ENCODE measurements at regions not wholly inside any gene's neighbourhood (a gene's known extent, or its start where the extent isn't known, plus 50 kb on each side); places are given as distances from the start of the nearest gene placed in this dataset.
"Not testable (repeated sequence)": the region's sequence is repeated elsewhere in the genome, so short reads cannot be mapped to it uniquely, and the experiment has no call there.

DNA sequence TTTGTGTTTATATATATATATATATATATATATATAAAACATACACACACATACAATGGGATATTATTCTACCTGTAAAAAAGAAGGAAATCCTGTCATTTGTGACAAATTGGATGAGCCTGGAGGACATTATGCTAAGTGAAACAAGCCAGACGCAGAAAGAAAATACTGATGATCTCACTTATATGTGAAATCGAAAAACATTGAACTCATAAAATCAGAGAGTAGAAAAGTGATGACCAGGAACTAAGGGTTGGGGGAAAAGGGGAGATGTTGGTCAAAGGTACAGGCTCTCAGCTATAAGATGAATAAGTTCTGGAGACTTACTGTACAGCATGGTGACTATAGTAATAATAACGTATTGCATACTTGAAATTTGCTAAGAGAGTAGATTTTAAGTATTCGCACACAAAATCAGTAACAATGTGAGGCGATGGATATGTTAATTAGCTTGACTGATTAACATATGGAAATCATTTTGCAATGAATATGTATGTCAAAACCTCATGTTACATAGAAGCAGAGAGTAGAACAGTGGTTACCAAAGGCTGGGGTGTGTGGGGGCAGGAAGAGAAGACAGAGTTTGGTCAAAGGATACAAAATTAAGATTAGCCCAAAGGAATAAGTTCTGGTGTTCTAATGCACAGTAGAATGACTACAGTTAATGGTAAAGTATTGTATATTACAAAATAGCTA, 92.3 kb upstream of the PHACTR1 start:
- Histone ChIP-seq H3K4me2 (ENCODE audit: low read length) (no peak overlapping the region), H3K36me3 (ENCODE audit: insufficient read depth, low read length) (no peaks in the 10 kb centered on the region), H3K9me3 (ENCODE audit: insufficient read depth, low read depth, low read length) (no peaks in the 10 kb centered on the region), H3K4me3 (ENCODE audit: insufficient read depth, low read depth, low read length) (no peak overlapping the region), H3K27me3 (ENCODE audit: insufficient read depth, low read length) (no peaks in the 10 kb centered on the region), H3K9ac (ENCODE audit: low read length) (no peak overlapping the region), H4K20me1 (ENCODE audit: insufficient read depth, low read length) (no peaks in the 10 kb centered on the region), H3K27ac (ENCODE audit: low read depth, low read length) (no peak overlapping the region), H2AFZ (ENCODE audit: low read depth, low read length) (no peak overlapping the region), H3K4me1 (ENCODE audit: insufficient read depth, low read length) (no peaks in the 10 kb centered on the region), H3K79me2 (ENCODE audit: insufficient read depth, low read length) (no peaks in the 10 kb centered on the region)
- Mint-ChIP-seq H3K9me3 (ENCODE audit: unreplicated experiment) (no peaks in the 10 kb centered on the region), H3K4me1 (ENCODE audit: low read depth, unreplicated experiment) (no peaks in the 10 kb centered on the region), H3K36me3 (ENCODE audit: low read depth, unreplicated experiment) (no peaks in the 10 kb centered on the region), H3K4me3 (ENCODE audit: unreplicated experiment) (no peak overlapping the region), H3K27ac (ENCODE audit: unreplicated experiment) (no peak overlapping the region), H3K27me3 (ENCODE audit: low read depth, unreplicated experiment) (peaks cover 2% of the 10 kb centered on the region)
- TF ChIP-seq, protein P1, sequence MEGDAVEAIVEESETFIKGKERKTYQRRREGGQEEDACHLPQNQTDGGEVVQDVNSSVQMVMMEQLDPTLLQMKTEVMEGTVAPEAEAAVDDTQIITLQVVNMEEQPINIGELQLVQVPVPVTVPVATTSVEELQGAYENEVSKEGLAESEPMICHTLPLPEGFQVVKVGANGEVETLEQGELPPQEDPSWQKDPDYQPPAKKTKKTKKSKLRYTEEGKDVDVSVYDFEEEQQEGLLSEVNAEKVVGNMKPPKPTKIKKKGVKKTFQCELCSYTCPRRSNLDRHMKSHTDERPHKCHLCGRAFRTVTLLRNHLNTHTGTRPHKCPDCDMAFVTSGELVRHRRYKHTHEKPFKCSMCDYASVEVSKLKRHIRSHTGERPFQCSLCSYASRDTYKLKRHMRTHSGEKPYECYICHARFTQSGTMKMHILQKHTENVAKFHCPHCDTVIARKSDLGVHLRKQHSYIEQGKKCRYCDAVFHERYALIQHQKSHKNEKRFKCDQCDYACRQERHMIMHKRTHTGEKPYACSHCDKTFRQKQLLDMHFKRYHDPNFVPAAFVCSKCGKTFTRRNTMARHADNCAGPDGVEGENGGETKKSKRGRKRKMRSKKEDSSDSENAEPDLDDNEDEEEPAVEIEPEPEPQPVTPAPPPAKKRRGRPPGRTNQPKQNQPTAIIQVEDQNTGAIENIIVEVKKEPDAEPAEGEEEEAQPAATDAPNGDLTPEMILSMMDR (IDR thresholded peaks at IDR 0.05; ENCODE audit: insufficient read depth, low read depth, low read length), result no peak
- no peak for TF ChIP-seq EZH2 (IDR thresholded peaks at IDR 0.05; ENCODE audit: insufficient read depth, low read length)
- DNase-seq (ENCODE audit: low read depth) (no peak), FAIRE-seq (no peak)

DNA sequence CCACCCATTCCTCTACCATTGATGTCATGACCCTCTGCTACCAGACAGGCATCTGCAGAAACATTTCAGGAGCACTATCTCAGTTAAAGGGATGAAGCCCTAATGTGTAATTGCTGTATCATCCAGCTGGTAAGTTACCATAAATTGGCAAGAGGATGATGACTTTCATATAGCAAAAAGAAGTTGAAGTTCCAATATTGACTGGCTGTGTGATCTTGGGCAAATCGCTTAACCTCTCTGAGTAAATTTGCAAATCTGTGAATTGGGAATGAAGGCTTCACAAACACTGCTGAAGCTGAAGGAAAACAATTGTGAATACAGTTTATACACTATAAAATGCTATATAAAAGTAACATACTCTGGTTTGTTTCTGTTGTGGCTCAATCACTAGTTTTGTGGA, 89.5 kb upstream of the PHACTR1 start:
- Mint-ChIP-seq H3K27ac (ENCODE audit: unreplicated experiment) (no peak overlapping the region), H3K27me3 (ENCODE audit: low read depth, unreplicated experiment) (peaks cover 2% of the 10 kb centered on the region), H3K36me3 (ENCODE audit: low read depth, unreplicated experiment) (no peaks in the 10 kb centered on the region), H3K4me1 (ENCODE audit: low read depth, unreplicated experiment) (no peaks in the 10 kb centered on the region), H3K4me3 (ENCODE audit: unreplicated experiment) (no peak overlapping the region), H3K9me3 (ENCODE audit: unreplicated experiment) (no peaks in the 10 kb centered on the region)
- H4K20me1 ChIP-seq (ENCODE audit: insufficient read depth, low read length), result no peaks in the 10 kb centered on the region
- no peaks in the 10 kb centered on the region for H3K27me3 ChIP-seq (ENCODE audit: insufficient read depth, low read length)
- no peak overlapping the region for H3K9ac ChIP-seq (ENCODE audit: low read length)
- no peaks in the 10 kb centered on the region for H3K36me3 ChIP-seq (ENCODE audit: insufficient read depth, low read length)
- H3K27ac ChIP-seq (ENCODE audit: low read depth, low read length), result no peak overlapping the region
- H3K4me1 ChIP-seq (ENCODE audit: insufficient read depth, low read length), result no peaks in the 10 kb centered on the region
- H2AFZ ChIP-seq (ENCODE audit: low read depth, low read length), result no peak overlapping the region
- TF ChIP-seq, protein P1 (IDR thresholded peaks at IDR 0.05; ENCODE audit: insufficient read depth, low read depth, low read length), result no peak
- no peak for TF ChIP-seq EZH2 (IDR thresholded peaks at IDR 0.05; ENCODE audit: insufficient read depth, low read length)
- FAIRE-seq (no peak), DNase-seq (ENCODE audit: low read depth) (no peak)
- no peaks in the 10 kb centered on the region for H3K9me3 ChIP-seq (ENCODE audit: insufficient read depth, low read depth, low read length)
- H3K79me2 ChIP-seq (ENCODE audit: insufficient read depth, low read length), result no peaks in the 10 kb centered on the region
- H3K4me2 ChIP-seq (ENCODE audit: low read length), result no peak overlapping the region
- no peak overlapping the region for H3K4me3 ChIP-seq (ENCODE audit: insufficient read depth, low read depth, low read length)

DNA sequence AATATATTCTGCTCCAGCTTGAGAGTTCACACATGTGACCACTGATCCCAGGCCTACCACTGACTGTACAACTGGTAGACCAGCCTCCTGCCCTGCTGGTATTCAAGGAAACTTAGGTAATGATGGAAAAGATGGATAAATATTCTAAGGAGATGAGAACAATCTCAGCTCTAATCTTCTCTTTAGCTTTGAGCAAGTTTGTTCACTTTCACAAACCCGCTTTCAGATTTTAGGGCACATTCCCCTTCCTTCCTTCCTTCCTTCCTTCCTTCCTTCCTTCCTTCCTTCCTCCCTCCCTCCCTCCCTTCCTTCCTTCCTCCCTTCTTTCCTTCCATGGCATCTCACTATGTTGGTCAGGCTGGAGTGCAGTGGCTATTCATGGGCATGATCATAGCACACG, 88.2 kb upstream of the PHACTR1 start:
- H3K4me2 ChIP-seq (ENCODE audit: low read length), result no peak overlapping the region
- DNase-seq (ENCODE audit: low read depth), result no peak
- no peak overlapping the region for H2AFZ ChIP-seq (ENCODE audit: low read depth, low read length)
- H3K4me3 ChIP-seq (ENCODE audit: insufficient read depth, low read depth, low read length), result no peak overlapping the region
- H3K36me3 ChIP-seq (ENCODE audit: insufficient read depth, low read length), result no peaks in the 10 kb centered on the region
- no peak overlapping the region for H3K9ac ChIP-seq (ENCODE audit: low read length)
- H3K27ac ChIP-seq (ENCODE audit: low read depth, low read length), result no peak overlapping the region
- no peaks in the 10 kb centered on the region for H4K20me1 ChIP-seq (ENCODE audit: insufficient read depth, low read length)
- no peak for FAIRE-seq
- Mint-ChIP-seq H3K4me1 (ENCODE audit: low read depth, unreplicated experiment) (no peaks in the 10 kb centered on the region), H3K27ac (ENCODE audit: unreplicated experiment) (no peak overlapping the region), H3K27me3 (ENCODE audit: low read depth, unreplicated experiment) (no peaks in the 10 kb centered on the region), H3K4me3 (ENCODE audit: unreplicated experiment) (no peak overlapping the region), H3K36me3 (ENCODE audit: low read depth, unreplicated experiment) (no peaks in the 10 kb centered on the region), H3K9me3 (ENCODE audit: unreplicated experiment) (no peaks in the 10 kb centered on the region)
- TF ChIP-seq, protein P1 (IDR thresholded peaks at IDR 0.05; ENCODE audit: insufficient read depth, low read depth, low read length), result no peak
- no peak for TF ChIP-seq EZH2 (IDR thresholded peaks at IDR 0.05; ENCODE audit: insufficient read depth, low read length)
- no peaks in the 10 kb centered on the region for H3K27me3 ChIP-seq (ENCODE audit: insufficient read depth, low read length)
- H3K9me3 ChIP-seq (ENCODE audit: insufficient read depth, low read depth, low read length), result no peaks in the 10 kb centered on the region
- no peaks in the 10 kb centered on the region for H3K79me2 ChIP-seq (ENCODE audit: insufficient read depth, low read length)
- H3K4me1 ChIP-seq (ENCODE audit: insufficient read depth, low read length), result no peaks in the 10 kb centered on the region

DNA sequence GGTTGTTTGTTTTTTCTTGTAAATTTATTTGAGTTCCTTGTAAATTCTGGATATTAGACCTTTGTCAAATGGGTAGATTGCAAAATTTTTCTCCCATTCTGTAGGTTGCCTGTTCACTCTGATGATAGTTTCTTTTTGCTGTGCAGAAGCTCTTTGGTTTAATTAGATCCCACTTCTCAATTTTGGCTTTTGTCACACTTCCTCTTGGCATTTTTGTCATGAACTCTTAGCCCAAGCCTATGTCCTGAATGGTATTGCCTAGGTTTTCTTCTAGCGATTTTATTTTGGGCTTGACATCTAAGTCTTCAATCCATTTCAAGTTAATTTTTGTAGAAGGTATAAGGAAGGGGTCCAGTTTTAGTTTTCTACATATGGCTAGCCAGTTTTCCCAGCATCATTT, 82.8 kb upstream of the PHACTR1 start:
- DNase-seq (ENCODE audit: low read depth); H3K4me2 ChIP-seq (ENCODE audit: low read length); H3K36me3 ChIP-seq (ENCODE audit: insufficient read depth, low read length); H3K4me1 Mint-ChIP-seq (ENCODE audit: low read depth, unreplicated experiment); H3K27ac ChIP-seq (ENCODE audit: low read depth, low read length); H3K36me3 Mint-ChIP-seq (ENCODE audit: low read depth, unreplicated experiment); H3K4me1 ChIP-seq (ENCODE audit: insufficient read depth, low read length); H3K27me3 ChIP-seq (ENCODE audit: insufficient read depth, low read length); H3K27ac Mint-ChIP-seq (ENCODE audit: unreplicated experiment); H3K9ac ChIP-seq (ENCODE audit: low read length); H4K20me1 ChIP-seq (ENCODE audit: insufficient read depth, low read length); FAIRE-seq; H3K4me3 ChIP-seq (ENCODE audit: insufficient read depth, low read depth, low read length); H3K79me2 ChIP-seq (ENCODE audit: insufficient read depth, low read length); H3K9me3 Mint-ChIP-seq (ENCODE audit: unreplicated experiment); H2AFZ ChIP-seq (ENCODE audit: low read depth, low read length); H3K27me3 Mint-ChIP-seq (ENCODE audit: low read depth, unreplicated experiment); H3K4me3 Mint-ChIP-seq (ENCODE audit: unreplicated experiment); H3K9me3 ChIP-seq (ENCODE audit: insufficient read depth, low read depth, low read length): not testable (repeated sequence)

Data from astrocyte (in vitro differentiated cells and primary cell).